Body of pancreas (tissue), 4 donors: ENCODE measurements at regions not wholly inside any gene's neighbourhood (a gene's known extent, or its start where the extent isn't known, plus 50 kb on each side); places are given as distances from the start of the nearest gene placed in this dataset.

Experiments
- CTCF ChIP-seq, 7 experiments: fragments of 450-650 bp in 4 of 7; fragments of 200-600 bp in 3 of 7; sonication (generic) in 3 of 7; IDR thresholded peaks; one replicate each; pipeline ENCODE4 v1.5.1; 2016 to 2019; ENCODE audit warnings: antibody characterized with exemption in 7 of 7
- POLR2A ChIP-seq, 3 donors: fragments of 450-650 bp; IDR thresholded peaks; one replicate each; pipeline ENCODE4 v1.6.1; 2016; ENCODE audit warnings: antibody characterized with exemption in 3 of 3, mild to moderate bottlenecking in 2 of 3

DNA sequence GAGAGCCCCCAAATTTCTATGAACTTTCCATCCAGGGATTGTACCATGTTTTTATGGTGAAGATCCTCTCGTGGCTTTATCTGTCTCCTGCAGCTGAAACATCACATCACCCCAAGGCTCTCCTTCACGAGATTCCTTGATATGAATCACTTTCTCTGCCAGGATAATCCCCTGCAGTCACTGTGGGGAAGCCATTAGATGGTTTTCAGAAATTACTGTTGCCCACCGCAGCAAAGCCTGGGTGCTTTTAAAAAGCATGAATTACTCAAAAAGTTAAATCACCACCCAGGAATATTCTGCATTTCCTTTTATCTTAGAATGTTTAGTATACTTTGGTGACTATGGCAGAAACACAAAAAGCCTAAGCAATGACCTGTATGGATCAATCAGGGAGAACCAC, 428.4 kb upstream of the SLC14A2 start:
- TF ChIP-seq CTCF (IDR thresholded peaks at IDR 0.05) (no peak), POLR2A (IDR thresholded peaks at IDR 0.05) (no peak)
